ENCODE measurements at regions not wholly inside any gene's neighbourhood (a gene's known extent, or its start where the extent isn't known, plus 50 kb on each side); places are given as distances from the start of the nearest gene placed in this dataset.

DNA sequence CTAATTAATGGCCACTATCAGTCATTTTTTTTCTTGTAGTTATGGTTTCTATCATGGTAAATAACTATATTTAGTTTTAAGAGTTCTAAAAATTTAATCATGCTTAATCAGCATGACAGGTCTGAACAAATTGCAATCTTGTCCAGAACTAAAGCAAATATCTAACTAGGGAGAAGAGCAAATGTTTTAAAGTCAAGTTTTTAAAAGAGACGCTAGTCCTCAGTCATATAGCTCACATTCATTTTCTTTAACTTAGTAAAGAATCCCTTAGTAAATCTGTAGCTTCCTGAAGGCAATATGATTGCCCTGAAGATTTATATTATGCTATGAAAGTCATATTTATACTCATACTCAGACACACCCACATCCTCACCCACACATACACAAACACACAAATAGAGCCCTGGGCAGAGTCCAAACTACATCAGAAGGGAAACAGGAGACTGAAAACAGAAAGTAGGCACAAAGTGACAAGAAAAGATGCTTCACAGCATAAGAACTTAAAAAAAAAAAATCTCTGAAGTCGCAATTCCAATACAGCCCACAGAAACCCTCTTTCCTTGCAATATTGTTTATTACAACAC is 1149.1 kb downstream of the SI start:
- CTCF ChIA-PET, result no interaction called here
- H3K27ac ChIP-seq (ENCODE audit: low read length), result no peak overlapping the region
- H3K27me3 Mint-ChIP-seq, result no peaks in the 10 kb centered on the region

DNA sequence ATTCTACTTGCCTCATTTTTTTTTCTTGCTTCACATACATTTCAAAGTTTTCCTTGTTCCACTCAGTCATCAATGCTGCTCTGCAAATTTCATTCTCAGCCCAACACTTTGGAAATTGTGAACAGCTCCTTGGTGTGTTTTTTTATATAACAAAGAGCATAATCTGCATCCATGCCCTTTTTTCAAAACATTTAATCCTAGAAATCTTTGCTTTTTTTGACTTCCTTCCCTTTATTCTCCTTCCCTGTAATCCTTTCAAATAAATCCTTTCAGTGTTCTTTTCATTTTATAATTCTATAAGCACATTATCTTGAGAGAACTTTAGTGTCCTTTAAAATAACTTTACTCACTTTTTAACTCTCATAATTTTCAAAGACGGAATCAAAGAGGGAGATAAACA is 1150.8 kb downstream of the SI start:
- ChIA-PET POLR2A (no interaction called here), CTCF (interaction anchor here in 1 of 2 donors (0.7 kb wide), 1 partner anchor 48 kb away, joined by 6 read pairs; no protein-coding TSS in a partner anchor)
- H3K4me3 Mint-ChIP-seq, result no peak overlapping the region
- no peaks in the 10 kb centered on the region for H3K27me3 ChIP-seq (replicated peaks in 1 of 2; ENCODE audit: control insufficient read depth in 2 of 2, extremely low read depth in 1 of 2, insufficient read depth in 2 of 2, low read length in 1 of 2)
- no peak overlapping the region for H3K27ac ChIP-seq (ENCODE audit: low read length)
- H3K4me1 ChIP-seq (ENCODE audit: control insufficient read depth in 1 of 2, extremely low read depth in 1 of 2, insufficient read depth in 2 of 2, low read length in 2 of 2), result no peaks in the 10 kb centered on the region
- H3K27me3 Mint-ChIP-seq, result no peaks in the 10 kb centered on the region
- no peak for DNase-seq
- ATAC-seq (replicated peaks in 1 of 4), result no peak
- H3K9me3 Mint-ChIP-seq, result peaks cover 10 to 14% (median 12%) of the 10 kb centered on the region in 3 donors
- no peaks in the 10 kb centered on the region for H3K9me3 ChIP-seq
- H3K36me3 Mint-ChIP-seq, result no peaks in the 10 kb centered on the region
- no peak overlapping the region for H3K4me3 ChIP-seq (ENCODE audit: control insufficient read depth in 1 of 2, extremely low read depth in 1 of 2, low read length in 1 of 2)
- no peak overlapping the region for H3K27ac Mint-ChIP-seq
- no peaks in the 10 kb centered on the region for H3K4me1 Mint-ChIP-seq
- no CpG with 5 or more reads among the region's 1 CpG for WGBS (ENCODE audit: insufficient coverage)
- no peaks in the 10 kb centered on the region for H3K36me3 ChIP-seq (ENCODE audit: control insufficient read depth in 2 of 2, extremely low read depth in 1 of 2, insufficient read depth in 1 of 2, low read length in 1 of 2)

More for the DNA sequence above, 1149.1 kb downstream of the SI start:
- no peak overlapping the region for H3K27ac Mint-ChIP-seq
- H3K27me3 ChIP-seq (replicated peaks in 1 of 2; ENCODE audit: control insufficient read depth in 2 of 2, extremely low read depth in 1 of 2, insufficient read depth in 2 of 2, low read length in 1 of 2), result no peaks in the 10 kb centered on the region
- DNase-seq (no peak), ATAC-seq (replicated peaks in 1 of 4) (no peak)
- no peaks in the 10 kb centered on the region for H3K4me1 Mint-ChIP-seq
- peaks cover 6 to 14% (median 10%) of the 10 kb centered on the region in 3 donors for H3K9me3 Mint-ChIP-seq
- H3K9me3 ChIP-seq, result no peaks in the 10 kb centered on the region
- WGBS (ENCODE audit: insufficient coverage), result 40% methylated on average over 1 of the region's 2 CpGs
- no peak overlapping the region for H3K4me3 Mint-ChIP-seq
- no peaks in the 10 kb centered on the region for H3K4me1 ChIP-seq (ENCODE audit: control insufficient read depth in 1 of 2, extremely low read depth in 1 of 2, insufficient read depth in 2 of 2, low read length in 2 of 2)
- no peaks in the 10 kb centered on the region for H3K36me3 Mint-ChIP-seq
- no peaks in the 10 kb centered on the region for H3K36me3 ChIP-seq (ENCODE audit: control insufficient read depth in 2 of 2, extremely low read depth in 1 of 2, insufficient read depth in 1 of 2, low read length in 1 of 2)
- POLR2A ChIA-PET, result interaction anchor here in 1 of 2 donors (0.6 kb wide), 1 partner anchor 33 kb away, joined by 3 read pairs; no protein-coding TSS in a partner anchor
- no peak overlapping the region for H3K4me3 ChIP-seq (ENCODE audit: control insufficient read depth in 1 of 2, extremely low read depth in 1 of 2, low read length in 1 of 2)

DNA sequence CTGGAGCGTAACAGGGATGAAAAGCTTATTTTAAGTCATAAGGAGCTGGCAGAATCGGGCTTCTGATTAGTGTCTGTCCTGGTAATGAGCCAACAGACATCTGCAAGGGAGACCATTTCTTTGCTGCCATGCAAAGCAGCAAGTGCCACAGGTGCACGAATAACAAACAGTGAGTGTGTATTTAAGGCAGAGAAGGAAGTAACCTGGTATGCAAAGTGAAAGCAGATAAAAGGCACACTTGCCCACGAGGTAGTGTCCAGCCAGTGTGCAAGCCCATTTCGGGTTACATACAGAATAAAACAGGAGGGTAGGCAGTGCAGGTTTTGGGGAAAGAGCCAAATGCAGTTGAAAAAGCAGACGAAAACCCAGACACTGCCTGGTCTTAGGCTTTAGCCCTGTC is 1153.7 kb downstream of the SI start:
- Histone ChIP-seq H3K9me3 (no peaks in the 10 kb centered on the region), H3K36me3 (ENCODE audit: control insufficient read depth in 2 of 2, extremely low read depth in 1 of 2, insufficient read depth in 1 of 2, low read length in 1 of 2) (no peaks in the 10 kb centered on the region), H3K4me1 (ENCODE audit: control insufficient read depth in 1 of 2, extremely low read depth in 1 of 2, insufficient read depth in 2 of 2, low read length in 2 of 2) (no peaks in the 10 kb centered on the region), H3K4me3 (ENCODE audit: control insufficient read depth in 1 of 2, extremely low read depth in 1 of 2, low read length in 1 of 2) (no peak overlapping the region), H3K27me3 (replicated peaks in 1 of 2; ENCODE audit: control insufficient read depth in 2 of 2, extremely low read depth in 1 of 2, insufficient read depth in 2 of 2, low read length in 1 of 2) (no peaks in the 10 kb centered on the region), H3K27ac (ENCODE audit: low read length) (no peak overlapping the region)
- POLR2A ChIA-PET, result no interaction called here
- H3K9me3 Mint-ChIP-seq, result peaks cover 12 to 18% (median 16%) of the 10 kb centered on the region in 3 donors
- CTCF ChIA-PET, result no interaction called here
- H3K27me3 Mint-ChIP-seq, result no peaks in the 10 kb centered on the region
- no peak overlapping the region for H3K27ac Mint-ChIP-seq
- no peak for ATAC-seq (replicated peaks in 1 of 4)
- H3K4me3 Mint-ChIP-seq, result no peak overlapping the region
- no peak for DNase-seq
- 53% methylated on average over 5 of the region's 6 CpGs for WGBS (ENCODE audit: insufficient coverage)
- H3K36me3 Mint-ChIP-seq, result no peaks in the 10 kb centered on the region
- H3K4me1 Mint-ChIP-seq, result no peaks in the 10 kb centered on the region

DNA sequence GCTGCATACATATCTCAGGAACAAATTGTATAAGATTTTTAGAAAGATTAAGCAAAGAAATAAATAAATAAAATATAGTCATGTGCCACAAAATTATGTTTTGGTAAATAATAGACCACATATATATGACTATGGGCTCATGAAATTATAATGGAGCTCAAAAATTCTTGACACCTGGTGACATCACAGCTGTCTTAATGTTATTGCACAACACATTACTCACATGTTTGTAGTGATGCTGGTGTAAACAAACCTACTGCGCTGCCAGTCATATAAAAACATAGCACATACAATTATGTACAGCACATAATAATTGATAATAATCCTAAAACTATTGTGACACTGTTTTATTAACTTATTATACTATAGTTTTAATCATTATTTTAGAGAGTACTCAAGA is 1159.1 kb downstream of the SI start:
- H3K27ac Mint-ChIP-seq, result no peak overlapping the region
- H3K4me3 ChIP-seq (ENCODE audit: control insufficient read depth in 1 of 2, extremely low read depth in 1 of 2, low read length in 1 of 2), result no peak overlapping the region
- H3K9me3 Mint-ChIP-seq, result peaks cover 6 to 14% (median 7%) of the 10 kb centered on the region in 3 donors
- no peaks in the 10 kb centered on the region for H3K27me3 Mint-ChIP-seq
- no peaks in the 10 kb centered on the region for H3K36me3 ChIP-seq (ENCODE audit: control insufficient read depth in 2 of 2, extremely low read depth in 1 of 2, insufficient read depth in 1 of 2, low read length in 1 of 2)
- H3K4me1 ChIP-seq (ENCODE audit: control insufficient read depth in 1 of 2, extremely low read depth in 1 of 2, insufficient read depth in 2 of 2, low read length in 2 of 2), result no peaks in the 10 kb centered on the region
- no peaks in the 10 kb centered on the region for H3K36me3 Mint-ChIP-seq
- ATAC-seq (replicated peaks in 1 of 4) (no peak), DNase-seq (no peak)
- H3K4me3 Mint-ChIP-seq, result no peak overlapping the region
- H3K4me1 Mint-ChIP-seq, result no peaks in the 10 kb centered on the region
- H3K9me3 ChIP-seq, result no peaks in the 10 kb centered on the region
- WGBS (ENCODE audit: insufficient coverage), result no CpG with 5 or more reads among the region's 1 CpG
- no peaks in the 10 kb centered on the region for H3K27me3 ChIP-seq (replicated peaks in 1 of 2; ENCODE audit: control insufficient read depth in 2 of 2, extremely low read depth in 1 of 2, insufficient read depth in 2 of 2, low read length in 1 of 2)
- ChIA-PET POLR2A (no interaction called here), CTCF (no interaction called here)
- H3K27ac ChIP-seq (ENCODE audit: low read length), result no peak overlapping the region

DNA sequence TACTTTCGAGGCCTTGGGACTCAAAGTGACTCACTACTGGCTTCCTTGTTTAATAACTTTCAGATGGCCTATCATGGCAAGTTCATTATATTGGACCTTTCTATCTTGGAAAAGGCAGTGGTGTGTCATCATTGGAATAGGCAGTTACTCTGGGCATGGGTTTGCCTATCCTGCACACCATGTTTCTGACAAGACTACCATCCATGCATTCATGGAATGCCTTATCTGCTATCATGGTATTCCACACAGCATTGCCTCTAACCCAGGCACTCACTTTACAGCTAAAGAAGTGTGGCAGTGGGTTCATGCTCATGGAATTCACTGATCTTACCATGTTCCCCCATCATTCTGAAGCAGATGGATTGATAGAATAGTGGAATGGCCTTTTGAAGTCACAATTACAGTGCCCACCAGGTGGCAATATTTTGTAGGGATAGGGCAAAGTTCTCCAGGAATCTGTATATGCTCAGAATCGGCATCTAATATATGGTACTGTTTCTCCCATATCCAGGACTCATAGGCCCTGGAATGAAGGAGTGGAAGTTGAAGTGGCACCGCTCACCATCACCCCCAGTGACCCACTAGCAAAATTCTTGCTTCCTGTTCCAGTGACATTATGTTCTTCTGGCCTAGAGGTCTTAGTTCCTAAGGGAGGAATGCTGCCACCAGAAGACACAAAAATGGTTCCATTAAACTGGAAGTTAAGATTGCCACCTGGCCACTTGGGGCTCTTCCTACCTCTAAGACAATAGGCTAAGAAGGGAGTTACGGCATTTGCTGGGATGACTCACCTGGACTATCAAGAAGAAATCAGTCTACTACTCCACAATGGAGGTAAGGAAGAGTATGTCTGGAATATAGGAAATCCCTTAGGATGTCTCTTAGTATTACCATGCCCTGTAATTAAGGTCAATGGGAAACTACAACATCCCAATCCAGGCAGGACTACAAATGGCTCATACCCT is 1161.4 kb downstream of the SI start:
- H3K4me1 Mint-ChIP-seq, result no peaks in the 10 kb centered on the region
- H3K36me3 ChIP-seq (ENCODE audit: control insufficient read depth in 2 of 2, extremely low read depth in 1 of 2, insufficient read depth in 1 of 2, low read length in 1 of 2), result no peaks in the 10 kb centered on the region
- no peaks in the 10 kb centered on the region for H3K27me3 Mint-ChIP-seq
- H3K27ac Mint-ChIP-seq, result no peak overlapping the region
- H3K4me1 ChIP-seq (ENCODE audit: control insufficient read depth in 1 of 2, extremely low read depth in 1 of 2, insufficient read depth in 2 of 2, low read length in 2 of 2), result no peaks in the 10 kb centered on the region
- H3K27ac ChIP-seq (ENCODE audit: low read length), result no peak overlapping the region
- 50% methylated on average over 1 of the region's 4 CpGs for WGBS (ENCODE audit: insufficient coverage)
- no peaks in the 10 kb centered on the region for H3K36me3 Mint-ChIP-seq
- ChIA-PET CTCF (no interaction called here), POLR2A (no interaction called here)
- no peak overlapping the region for H3K4me3 ChIP-seq (ENCODE audit: control insufficient read depth in 1 of 2, extremely low read depth in 1 of 2, low read length in 1 of 2)
- DNase-seq (no peak), ATAC-seq (replicated peaks in 1 of 4) (no peak)
- no peaks in the 10 kb centered on the region for H3K27me3 ChIP-seq (replicated peaks in 1 of 2; ENCODE audit: control insufficient read depth in 2 of 2, extremely low read depth in 1 of 2, insufficient read depth in 2 of 2, low read length in 1 of 2)
- no peak overlapping the region for H3K4me3 Mint-ChIP-seq
- peaks cover 0 to 16% (median 6%) of the 10 kb centered on the region in 3 donors for H3K9me3 Mint-ChIP-seq
- no peaks in the 10 kb centered on the region for H3K9me3 ChIP-seq

DNA sequence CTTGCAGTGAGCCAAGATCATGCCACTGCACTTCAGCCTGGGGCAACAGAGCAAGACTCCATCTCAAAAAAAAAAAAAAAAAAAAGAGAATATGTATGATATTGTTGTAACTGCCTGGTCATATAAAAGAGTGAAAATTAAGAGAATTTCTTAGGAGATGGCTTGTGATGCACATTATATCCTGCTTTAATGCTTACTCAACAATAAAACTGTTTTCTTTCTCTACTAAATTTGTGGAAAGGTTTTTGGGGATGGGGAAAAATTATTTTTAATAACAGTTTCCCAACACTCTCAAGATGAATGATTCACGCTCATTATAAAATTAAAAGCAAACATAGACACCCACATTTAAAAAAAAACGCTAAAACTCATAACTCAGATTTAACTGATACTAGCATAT is 1163.0 kb downstream of the SI start:
- ATAC-seq (replicated peaks in 1 of 4) (no peak), DNase-seq (no peak)
- WGBS (ENCODE audit: insufficient coverage), result no CpG with 5 or more reads among the region's 2 CpGs
- no peak overlapping the region for H3K27ac ChIP-seq (ENCODE audit: low read length)
- H3K4me3 ChIP-seq (ENCODE audit: control insufficient read depth in 1 of 2, extremely low read depth in 1 of 2, low read length in 1 of 2), result no peak overlapping the region
- no peak overlapping the region for H3K4me3 Mint-ChIP-seq
- POLR2A ChIA-PET, result no interaction called here
- no peaks in the 10 kb centered on the region for H3K9me3 ChIP-seq
- H3K36me3 Mint-ChIP-seq, result no peaks in the 10 kb centered on the region
- no peaks in the 10 kb centered on the region for H3K27me3 ChIP-seq (replicated peaks in 1 of 2; ENCODE audit: control insufficient read depth in 2 of 2, extremely low read depth in 1 of 2, insufficient read depth in 2 of 2, low read length in 1 of 2)
- no peaks in the 10 kb centered on the region for H3K4me1 ChIP-seq (ENCODE audit: control insufficient read depth in 1 of 2, extremely low read depth in 1 of 2, insufficient read depth in 2 of 2, low read length in 2 of 2)
- H3K4me1 Mint-ChIP-seq, result no peaks in the 10 kb centered on the region
- no peaks in the 10 kb centered on the region for H3K36me3 ChIP-seq (ENCODE audit: control insufficient read depth in 2 of 2, extremely low read depth in 1 of 2, insufficient read depth in 1 of 2, low read length in 1 of 2)
- no peaks in the 10 kb centered on the region for H3K27me3 Mint-ChIP-seq
- CTCF ChIA-PET, result no interaction called here
- H3K9me3 Mint-ChIP-seq, result peaks cover 0 to 15% (median 4%) of the 10 kb centered on the region in 3 donors
- no peak overlapping the region for H3K27ac Mint-ChIP-seq

All from T-cell (primary cell).